T-cell (primary cell): ENCODE measurements at regions not wholly inside any gene's neighbourhood (a gene's known extent, or its start where the extent isn't known, plus 50 kb on each side); places are given as distances from the start of the nearest gene placed in this dataset.

Experiments
- ATAC-seq, 4 experiments: fragments of 200-7000 bp in 3 of 4; fragments of 150-1000 bp in 1 of 4; cut with Tn5 transposase; replicated peaks in 1 of 4; 1 replicate in 3 of 4; 2 replicates in 1 of 4; pipeline ENCODE4 v1.10.0; 2021; ENCODE audit warnings: moderate library complexity in 3 of 4, mild to moderate bottlenecking in 2 of 4, moderate number of reproducible peaks in 1 of 4
- CTCF ChIA-PET, 2 donors: fragments of 300-600 bp; sonication (Branson Sonifier 250); formaldehyde crosslinking; loops; one replicate each; lab custom pipeline; 2022; ENCODE audit warnings: antibody characterized with exemption in 2 of 2; lab: Charles Lee
- POLR2A ChIA-PET, 2 donors: fragments of 300-600 bp; sonication (Branson Sonifier 250); formaldehyde crosslinking; loops; one replicate each; lab custom pipeline; 2022; ENCODE audit warnings: antibody characterized with exemption in 2 of 2; lab: Charles Lee
- DNase-seq, 35 experiments: peaks; one replicate each; pipeline versions ENCODE4 v3.0.0 to v3.0.0-alpha.2; 2013 to 2023
- H3K27ac ChIP-seq: one replicate; pipeline ENCODE4 v1.5.1; 2013; ENCODE audit warnings: low read length
- H3K27me3 ChIP-seq, 2 experiments: replicated peaks in 1 of 2; 1 replicate in 1 of 2; 2 replicates in 1 of 2; pipeline versions ENCODE4 v1.6.1 to v1.7.0; 2013; ENCODE audit warnings: low read length in 1 of 2, mixed read lengths in 1 of 2; ENCODE audit not compliant: control insufficient read depth in 2 of 2, insufficient read depth in 2 of 2; ENCODE audit errors: extremely low read depth in 1 of 2
- H3K36me3 ChIP-seq, 2 donors: 1 replicate in 1 of 2; 2 replicates in 1 of 2; pipeline versions ENCODE4 v1.6.1 to v1.7.0; 2013; ENCODE audit warnings: low read length in 1 of 2; ENCODE audit not compliant: control insufficient read depth in 2 of 2, insufficient read depth in 1 of 2; ENCODE audit errors: extremely low read depth in 1 of 2
- H3K4me1 ChIP-seq, 2 experiments: 1 replicate in 1 of 2; 2 replicates in 1 of 2; pipeline versions ENCODE4 v1.6.1 to v1.7.0; 2013; ENCODE audit warnings: low read length in 2 of 2, mixed read lengths in 1 of 2; ENCODE audit not compliant: insufficient read depth in 2 of 2, control insufficient read depth in 1 of 2; ENCODE audit errors: extremely low read depth in 1 of 2
- H3K4me3 ChIP-seq, 2 donors: 1 replicate in 1 of 2; 2 replicates in 1 of 2; pipeline versions ENCODE4 v1.5.1 to v1.7.0; 2013; ENCODE audit warnings: mild to moderate bottlenecking in 2 of 2, low read length in 1 of 2, moderate library complexity in 1 of 2; ENCODE audit not compliant: control insufficient read depth in 1 of 2; ENCODE audit errors: extremely low read depth in 1 of 2
- H3K9me3 ChIP-seq: 2 replicates; pipeline ENCODE4 v1.7.0; 2013
- H3K27ac Mint-ChIP-seq, 2 donors: one replicate each; pipeline ENCODE4 v1.8.0; 2020 to 2021; ENCODE audit warnings: mild to moderate bottlenecking in 2 of 2, mixed read lengths in 2 of 2
- H3K27me3 Mint-ChIP-seq, 2 donors: one replicate each; pipeline ENCODE4 v1.8.0; 2021 to 2022; ENCODE audit warnings: mixed read lengths in 2 of 2
- H3K36me3 Mint-ChIP-seq: one replicate; pipeline ENCODE4 v1.8.0; 2021; ENCODE audit warnings: mixed read lengths
- H3K4me1 Mint-ChIP-seq, 3 donors: one replicate each; pipeline ENCODE4 v1.8.0; 2020 to 2022; ENCODE audit warnings: mixed read lengths in 3 of 3, mild to moderate bottlenecking in 1 of 3
- H3K4me3 Mint-ChIP-seq, 3 donors: one replicate each; pipeline ENCODE4 v1.8.0; 2020 to 2022; ENCODE audit warnings: mild to moderate bottlenecking in 3 of 3, mixed read lengths in 3 of 3, moderate library complexity in 3 of 3
- H3K9me3 Mint-ChIP-seq, 3 donors: one replicate each; pipeline ENCODE4 v1.8.0; 2020 to 2022; ENCODE audit warnings: mixed read lengths in 3 of 3
- WGBS: methylation state at CpG from one replicate; pipeline ENCODE4 v1.1.5; 2013; ENCODE audit warnings: missing lambda C conversion rate; ENCODE audit not compliant: insufficient coverage; 5-methylcytosine and 5-hydroxymethylcytosine counted together

DNA sequence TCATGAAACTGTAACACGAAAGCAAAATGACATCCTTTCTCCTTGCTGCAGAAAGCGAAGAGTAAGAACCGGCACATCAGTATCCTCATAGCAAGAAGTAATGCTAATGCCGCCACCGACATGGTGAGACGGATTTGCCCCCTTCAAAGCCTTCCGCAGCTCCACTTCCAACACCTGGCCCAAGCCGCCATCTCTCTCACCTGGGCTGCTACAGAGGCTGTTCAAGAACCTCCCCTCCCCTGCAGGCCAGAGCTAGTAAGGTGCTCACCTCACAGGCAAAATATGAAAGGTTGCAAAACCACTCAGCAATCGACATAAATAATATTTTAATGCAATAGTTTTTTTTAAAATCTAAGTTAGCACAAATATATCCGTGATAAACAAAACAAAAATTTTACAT is 123.9 kb upstream of the FRMD4A start:
- Histone ChIP-seq H3K27ac (no peak overlapping the region), H3K36me3 (no peaks in the 10 kb centered on the region), H3K9me3 (no peaks in the 10 kb centered on the region), H3K4me1 (no peaks in the 10 kb centered on the region), H3K27me3 (peaks cover 0 to 3% of the 10 kb centered on the region in 2 experiments), H3K4me3 (no peak overlapping the region)
- H3K36me3 Mint-ChIP-seq, result peaks cover 3% of the 10 kb centered on the region
- no peak overlapping the region for H3K27ac Mint-ChIP-seq
- H3K4me3 Mint-ChIP-seq, result no peak overlapping the region
- H3K9me3 Mint-ChIP-seq, result peaks cover 0 to 12% (median 4%) of the 10 kb centered on the region in 3 donors
- POLR2A ChIA-PET, result no interaction called here
- WGBS, result 96% methylated on average over 8 of the region's 10 CpGs
- H3K27me3 Mint-ChIP-seq, result peaks cover 4 to 11% of the 10 kb centered on the region in 2 donors
- DNase-seq, result no peak
- no peak for ATAC-seq
- no peaks in the 10 kb centered on the region for H3K4me1 Mint-ChIP-seq
- CTCF ChIA-PET, result no interaction called here

GRCh38 chr10:14454206-14454605 is 123.5 kb upstream of the FRMD4A start:
- POLR2A ChIA-PET, result no interaction called here
- Histone ChIP-seq H3K27ac (no peak overlapping the region), H3K36me3 (no peaks in the 10 kb centered on the region), H3K4me3 (no peak overlapping the region), H3K9me3 (no peaks in the 10 kb centered on the region), H3K27me3 (peaks cover 0 to 3% of the 10 kb centered on the region in 2 experiments), H3K4me1 (no peaks in the 10 kb centered on the region)
- DNase-seq (no peak), ATAC-seq (no peak)
- peaks cover 0 to 16% (median 4%) of the 10 kb centered on the region in 3 donors for H3K9me3 Mint-ChIP-seq
- no peak overlapping the region for H3K4me3 Mint-ChIP-seq
- peaks cover 4 to 11% of the 10 kb centered on the region in 2 donors for H3K27me3 Mint-ChIP-seq
- H3K27ac Mint-ChIP-seq, result no peak overlapping the region
- no peaks in the 10 kb centered on the region for H3K4me1 Mint-ChIP-seq
- H3K36me3 Mint-ChIP-seq, result peaks cover 3% of the 10 kb centered on the region
- CTCF ChIA-PET, result interaction anchor here in 1 of 2 donors (0.7 kb wide), 1 partner anchor 303 kb away, joined by 3 read pairs; no protein-coding TSS in a partner anchor
- whole genome bisulfite sequencing, result 92% methylated on average over 5 of the region's 12 CpGs

GRCh38 chr10:14453593-14453992 is 122.9 kb upstream of the FRMD4A start:
- ATAC-seq (no peak), DNase-seq (no peak)
- H3K27me3 Mint-ChIP-seq, result peaks cover 4 to 7% of the 10 kb centered on the region in 2 donors
- Histone ChIP-seq H3K27ac (no peak overlapping the region), H3K27me3 (peaks cover 0 to 3% of the 10 kb centered on the region in 2 experiments), H3K36me3 (no peaks in the 10 kb centered on the region), H3K4me3 (no peak overlapping the region), H3K4me1 (no peaks in the 10 kb centered on the region), H3K9me3 (no peaks in the 10 kb centered on the region)
- CTCF ChIA-PET, result interaction anchor here (0.6 to 0.7 kb wide), 2 partner anchors 74 to 304 kb away, joined by 3 read pairs; no protein-coding TSS in a partner anchor
- no peak overlapping the region for H3K4me3 Mint-ChIP-seq
- WGBS, result 57% methylated on average over 1 of the region's 4 CpGs
- H3K36me3 Mint-ChIP-seq, result peaks cover 3% of the 10 kb centered on the region
- peaks cover 0 to 16% (median 4%) of the 10 kb centered on the region in 3 donors for H3K9me3 Mint-ChIP-seq
- H3K4me1 Mint-ChIP-seq, result no peaks in the 10 kb centered on the region
- POLR2A ChIA-PET, result no interaction called here
- no peak overlapping the region for H3K27ac Mint-ChIP-seq

- H3K27me3 Mint-ChIP-seq, result peaks cover 0 to 6% of the 10 kb centered on the region in 2 donors
- H3K4me3 ChIP-seq, result no peak overlapping the region
- no peak overlapping the region for H3K27ac Mint-ChIP-seq
- ATAC-seq (no peak), DNase-seq (no peak)
- WGBS, result no CpG with 5 or more reads among the region's 6 CpGs
- ChIA-PET CTCF (no interaction called here), POLR2A (no interaction called here)
- H3K4me1 ChIP-seq, result no peaks in the 10 kb centered on the region
- peaks cover 3% of the 10 kb centered on the region for H3K36me3 Mint-ChIP-seq
- peaks cover 0 to 10% (median 4%) of the 10 kb centered on the region in 3 donors for H3K9me3 Mint-ChIP-seq
- no peaks in the 10 kb centered on the region for H3K9me3 ChIP-seq
- peaks cover 0 to 7% of the 10 kb centered on the region in 2 experiments for H3K27me3 ChIP-seq
- no peak overlapping the region for H3K27ac ChIP-seq
- H3K36me3 ChIP-seq, result no peaks in the 10 kb centered on the region
- no peaks in the 10 kb centered on the region for H3K4me1 Mint-ChIP-seq
- H3K4me3 Mint-ChIP-seq, result no peak overlapping the region
These were observed 120.6 kb upstream of the FRMD4A start for GRCh38 chr10:14451341-14451740.

DNA sequence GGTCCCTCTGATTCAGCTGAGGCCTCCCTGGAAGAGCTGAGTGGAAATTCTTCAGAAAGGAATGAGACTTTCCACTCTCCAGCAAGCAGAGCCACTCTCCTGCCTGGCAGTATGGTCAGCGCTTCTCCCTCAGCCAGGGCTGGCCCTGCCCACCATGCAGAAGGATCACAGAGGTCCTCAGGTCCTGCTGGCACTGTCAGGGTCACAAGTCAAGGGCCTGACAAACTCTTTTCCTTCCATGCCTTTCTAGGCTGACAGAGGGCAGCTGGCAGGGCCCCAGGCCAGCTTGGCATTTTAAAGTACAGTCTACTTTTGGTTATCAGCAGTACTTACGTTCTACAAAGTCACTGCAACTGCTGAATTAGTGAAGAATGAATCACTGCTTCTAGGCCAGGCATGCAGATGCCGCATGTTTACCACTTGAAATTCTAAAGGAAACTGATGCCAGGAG is 119.3 kb upstream of the FRMD4A start:
- DNase-seq (no peak), ATAC-seq (no peak)
- H3K4me3 Mint-ChIP-seq, result no peak overlapping the region
- peaks cover 0 to 8% of the 10 kb centered on the region in 2 donors for H3K27me3 Mint-ChIP-seq
- CTCF ChIA-PET, result interaction anchor here in 1 of 2 donors (0.5 kb wide), 1 partner anchor 1075 kb away, joined by 5 read pairs; no protein-coding TSS in a partner anchor
- no peak overlapping the region for H3K27ac Mint-ChIP-seq
- no peaks in the 10 kb centered on the region for H3K4me1 ChIP-seq
- WGBS, result 100% methylated on average over 3 of the region's 3 CpGs
- no peaks in the 10 kb centered on the region for H3K4me1 Mint-ChIP-seq
- H3K36me3 Mint-ChIP-seq, result peaks cover 3% of the 10 kb centered on the region
- POLR2A ChIA-PET, result no interaction called here
- H3K36me3 ChIP-seq, result no peaks in the 10 kb centered on the region
- H3K27ac ChIP-seq, result no peak overlapping the region
- no peak overlapping the region for H3K4me3 ChIP-seq
- no peaks in the 10 kb centered on the region for H3K9me3 ChIP-seq
- peaks cover 0 to 10% (median 8%) of the 10 kb centered on the region in 3 donors for H3K9me3 Mint-ChIP-seq
- H3K27me3 ChIP-seq, result peaks cover 0 to 7% of the 10 kb centered on the region in 2 experiments

DNA sequence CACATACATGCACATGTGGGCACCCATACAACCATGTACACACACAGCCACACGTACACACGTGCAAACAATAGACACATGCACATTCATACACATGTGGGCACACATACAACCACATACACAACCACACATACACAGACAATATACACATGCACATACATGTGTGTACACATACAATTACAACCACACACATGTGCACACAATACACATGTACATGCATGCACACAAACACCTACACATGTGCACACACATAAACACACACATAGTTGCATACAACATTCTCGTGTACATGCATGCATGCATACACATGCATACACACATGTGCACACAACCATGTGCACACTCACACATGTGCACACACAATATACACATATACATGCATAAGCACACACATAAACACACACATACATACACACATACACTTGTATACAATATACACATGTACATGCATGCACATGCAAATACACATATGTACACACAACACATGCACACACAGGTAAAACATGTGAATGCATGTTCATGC is 118.6 kb upstream of the FRMD4A start:
- Mint-ChIP-seq H3K4me3 (no peak overlapping the region), H3K36me3 (peaks cover 3% of the 10 kb centered on the region), H3K9me3 (peaks cover 0 to 10% (median 8%) of the 10 kb centered on the region in 3 donors), H3K27me3 (peaks cover 0 to 11% of the 10 kb centered on the region in 2 donors), H3K4me1 (no peaks in the 10 kb centered on the region), H3K27ac (no peak overlapping the region)
- peaks cover 0 to 7% of the 10 kb centered on the region in 2 experiments for H3K27me3 ChIP-seq
- CTCF ChIA-PET, result no interaction called here
- ATAC-seq (no peak), DNase-seq (no peak)
- no peaks in the 10 kb centered on the region for H3K4me1 ChIP-seq
- H3K36me3 ChIP-seq, result no peaks in the 10 kb centered on the region
- 100% methylated on average over 3 of the region's 3 CpGs for WGBS
- no peak overlapping the region for H3K27ac ChIP-seq
- no peak overlapping the region for H3K4me3 ChIP-seq
- POLR2A ChIA-PET, result no interaction called here
- H3K9me3 ChIP-seq, result no peaks in the 10 kb centered on the region
